ENCODE measurements at regions not wholly inside any gene's neighbourhood (a gene's known extent, or its start where the extent isn't known, plus 50 kb on each side); places are given as distances from the start of the nearest gene placed in this dataset.

DNA sequence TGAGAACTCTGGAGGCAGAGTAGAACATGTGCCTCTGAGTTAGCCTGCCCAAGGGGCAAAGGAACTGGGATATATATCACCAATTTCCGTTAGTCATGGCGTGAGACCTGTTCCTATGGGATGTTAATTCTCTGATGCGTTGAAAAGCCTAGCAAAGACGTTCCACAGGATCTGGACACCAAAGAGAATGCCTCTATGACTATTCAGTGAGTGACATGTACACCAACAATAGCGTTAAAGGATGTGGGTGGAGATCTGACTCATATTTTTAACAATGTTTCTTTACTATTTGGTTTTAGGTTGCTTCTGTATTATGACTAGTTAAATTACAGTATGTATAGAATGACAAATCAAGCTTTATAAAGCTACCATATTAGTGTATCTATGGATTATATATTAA is 320.9 kb upstream of the MC4R start:
- TF ChIP-seq, protein P1, sequence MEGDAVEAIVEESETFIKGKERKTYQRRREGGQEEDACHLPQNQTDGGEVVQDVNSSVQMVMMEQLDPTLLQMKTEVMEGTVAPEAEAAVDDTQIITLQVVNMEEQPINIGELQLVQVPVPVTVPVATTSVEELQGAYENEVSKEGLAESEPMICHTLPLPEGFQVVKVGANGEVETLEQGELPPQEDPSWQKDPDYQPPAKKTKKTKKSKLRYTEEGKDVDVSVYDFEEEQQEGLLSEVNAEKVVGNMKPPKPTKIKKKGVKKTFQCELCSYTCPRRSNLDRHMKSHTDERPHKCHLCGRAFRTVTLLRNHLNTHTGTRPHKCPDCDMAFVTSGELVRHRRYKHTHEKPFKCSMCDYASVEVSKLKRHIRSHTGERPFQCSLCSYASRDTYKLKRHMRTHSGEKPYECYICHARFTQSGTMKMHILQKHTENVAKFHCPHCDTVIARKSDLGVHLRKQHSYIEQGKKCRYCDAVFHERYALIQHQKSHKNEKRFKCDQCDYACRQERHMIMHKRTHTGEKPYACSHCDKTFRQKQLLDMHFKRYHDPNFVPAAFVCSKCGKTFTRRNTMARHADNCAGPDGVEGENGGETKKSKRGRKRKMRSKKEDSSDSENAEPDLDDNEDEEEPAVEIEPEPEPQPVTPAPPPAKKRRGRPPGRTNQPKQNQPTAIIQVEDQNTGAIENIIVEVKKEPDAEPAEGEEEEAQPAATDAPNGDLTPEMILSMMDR (conservative IDR thresholded peaks at IDR 0.05; ENCODE audit: low read length), result no peak
- no peak for TF ChIP-seq EZH2phosphoT487 (IDR thresholded peaks at IDR 0.05; ENCODE audit: borderline replicate concordance, low read depth, low read length)

Measured in OCI-LY7 (cell line).